ENCODE measurements at regions not wholly inside any gene's neighbourhood (a gene's known extent, or its start where the extent isn't known, plus 50 kb on each side); places are given as distances from the start of the nearest gene placed in this dataset.

- H3K9ac ChIP-seq (ENCODE audit: insufficient read depth in 1 of 2, low read length in 2 of 2), result no peak overlapping the region
- no peak overlapping the region for H3K27ac ChIP-seq (ENCODE audit: low read depth in 1 of 2, low read length in 1 of 2)
- H3K9me3 ChIP-seq (ENCODE audit: control insufficient read depth in 4 of 4, insufficient read depth in 3 of 4, low read length in 3 of 4), result no peaks in the 10 kb centered on the region
- ATAC-seq (ENCODE audit: insufficient read depth, low FRiP score) (no peak), DNase-seq (peak in 1 of 3 donors; percentile 22)
- no peaks in the 10 kb centered on the region for H3K36me3 ChIP-seq (ENCODE audit: control insufficient read depth in 4 of 4, insufficient read depth in 4 of 4, low read length in 4 of 4)
- no peak for TF ChIP-seq CTCF (IDR thresholded peaks at IDR 0.05; ENCODE audit: control extremely low read depth, extremely low read depth)
- no peak overlapping the region for H3K4me3 ChIP-seq
- no peaks in the 10 kb centered on the region for H3K4me1 ChIP-seq (ENCODE audit: control insufficient read depth in 5 of 5, insufficient read depth in 5 of 5, low read length in 5 of 5)
- WGBS, 2 donors, result 85 to 87% methylated on average over 7 of the region's 7 CpGs
- H3K27me3 ChIP-seq (ENCODE audit: control insufficient read depth in 3 of 3, insufficient read depth in 3 of 3, low read length in 2 of 3), result no peaks in the 10 kb centered on the region
Measured at GRCh38 chr2:217118559-217119284, 258.9 kb upstream of the TNP1 start.

GRCh38 chr2:217117523-217117922, 257.7 kb upstream of the TNP1 start:
- H3K9ac ChIP-seq (ENCODE audit: insufficient read depth in 1 of 2, low read length in 2 of 2), result no peak overlapping the region
- no peak for ATAC-seq (ENCODE audit: insufficient read depth, low FRiP score)
- TF ChIP-seq CTCF (IDR thresholded peaks at IDR 0.05; ENCODE audit: control extremely low read depth, extremely low read depth), result no peak

GRCh38 chr2:217116610-217117009, 256.7 kb upstream of the TNP1 start:
- WGBS, 2 donors, result 85 to 91% methylated on average over 1 of the region's 1 CpG
- no peak overlapping the region for H3K9ac ChIP-seq (ENCODE audit: insufficient read depth in 1 of 2, low read length in 2 of 2)
- DNase-seq (no peak), ATAC-seq (ENCODE audit: insufficient read depth, low FRiP score) (no peak)
- no peaks in the 10 kb centered on the region for H3K27me3 ChIP-seq (ENCODE audit: control insufficient read depth in 3 of 3, insufficient read depth in 3 of 3, low read length in 2 of 3)
- no peak overlapping the region for H3K27ac ChIP-seq (ENCODE audit: low read depth in 1 of 2, low read length in 1 of 2)
- no peaks in the 10 kb centered on the region for H3K4me1 ChIP-seq (ENCODE audit: control insufficient read depth in 5 of 5, insufficient read depth in 5 of 5, low read length in 5 of 5)
- H3K36me3 ChIP-seq (ENCODE audit: control insufficient read depth in 4 of 4, insufficient read depth in 4 of 4, low read length in 4 of 4), result no peaks in the 10 kb centered on the region
- no peaks in the 10 kb centered on the region for H3K9me3 ChIP-seq (ENCODE audit: control insufficient read depth in 4 of 4, insufficient read depth in 3 of 4, low read length in 3 of 4)
- H3K4me3 ChIP-seq, result no peak overlapping the region
- no peak for TF ChIP-seq CTCF (IDR thresholded peaks at IDR 0.05; ENCODE audit: control extremely low read depth, extremely low read depth)

More at GRCh38 chr2:217117523-217117922, 257.7 kb upstream of the TNP1 start:
- no peaks in the 10 kb centered on the region for H3K36me3 ChIP-seq (ENCODE audit: control insufficient read depth in 4 of 4, insufficient read depth in 4 of 4, low read length in 4 of 4)
- H3K27ac ChIP-seq (ENCODE audit: low read depth in 1 of 2, low read length in 1 of 2), result no peak overlapping the region
- WGBS, 2 donors, result 74 to 79% methylated on average over 1 of the region's 1 CpG
- H3K9me3 ChIP-seq (ENCODE audit: control insufficient read depth in 4 of 4, insufficient read depth in 3 of 4, low read length in 3 of 4), result no peaks in the 10 kb centered on the region
- DNase-seq, result no peak
- H3K27me3 ChIP-seq (ENCODE audit: control insufficient read depth in 3 of 3, insufficient read depth in 3 of 3, low read length in 2 of 3), result no peaks in the 10 kb centered on the region
- no peaks in the 10 kb centered on the region for H3K4me1 ChIP-seq (ENCODE audit: control insufficient read depth in 5 of 5, insufficient read depth in 5 of 5, low read length in 5 of 5)
- H3K4me3 ChIP-seq, result no peak overlapping the region

- no peak for DNase-seq
- Histone ChIP-seq H3K27me3 (ENCODE audit: control insufficient read depth in 3 of 3, insufficient read depth in 3 of 3, low read length in 2 of 3) (no peaks in the 10 kb centered on the region), H3K27ac (ENCODE audit: low read depth in 1 of 2, low read length in 1 of 2) (no peak overlapping the region), H3K9me3 (ENCODE audit: control insufficient read depth in 4 of 4, insufficient read depth in 3 of 4, low read length in 3 of 4) (no peaks in the 10 kb centered on the region), H3K4me3 (no peak overlapping the region), H3K36me3 (ENCODE audit: control insufficient read depth in 4 of 4, insufficient read depth in 4 of 4, low read length in 4 of 4) (no peaks in the 10 kb centered on the region), H3K4me1 (ENCODE audit: control insufficient read depth in 5 of 5, insufficient read depth in 5 of 5, low read length in 5 of 5) (no peaks in the 10 kb centered on the region), H3K9ac (ENCODE audit: insufficient read depth in 1 of 2, low read length in 2 of 2) (no peak overlapping the region)
- no peak for TF ChIP-seq CTCF (IDR thresholded peaks at IDR 0.05; ENCODE audit: control extremely low read depth, extremely low read depth)
- ATAC-seq (ENCODE audit: insufficient read depth, low FRiP score), result no peak
- 90 to 91% methylated on average over 6 of the region's 6 CpGs for WGBS, 2 donors
Measured at GRCh38 chr2:217114117-217114516, 254.3 kb upstream of the TNP1 start.
